IPS-NIHi11 (cell line): ENCODE measurements at regions not wholly inside any gene's neighbourhood (a gene's known extent, or its start where the extent isn't known, plus 50 kb on each side); places are given as distances from the start of the nearest gene placed in this dataset.
"Not testable (repeated sequence)": the region's sequence is repeated elsewhere in the genome, so short reads cannot be mapped to it uniquely, and the experiment has no call there.

Experiments used
- DNase-seq: peaks from one replicate; pipeline ENCODE4 v3.0.0; 2012; ENCODE audit warnings: mixed read lengths, low spot score

GRCh38 chr1:48084826-48085225, 87.6 kb upstream of the TRABD2B start:
- no peak for DNase-seq

- DNase-seq = no peak
Measured at GRCh38 chr1:48082271-48082962, 85.2 kb upstream of the TRABD2B start.

GRCh38 chr1:48080331-48081255, 83.4 kb upstream of the TRABD2B start:
- no peak for DNase-seq

- no peak for DNase-seq
Measured at GRCh38 chr1:48079096-48079495, 81.9 kb upstream of the TRABD2B start.

- no peak for DNase-seq
Measured at GRCh38 chr1:48077795-48078222, 80.6 kb upstream of the TRABD2B start.

GRCh38 chr1:48076017-48076416, 78.8 kb upstream of the TRABD2B start:
- no peak for DNase-seq

- peak; percentile 29 for DNase-seq
Measured at GRCh38 chr1:48073798-48074530, 76.8 kb upstream of the TRABD2B start.

- no peak for DNase-seq
Measured at GRCh38 chr1:48071513-48071912, 74.3 kb upstream of the TRABD2B start.

- no peak for DNase-seq
Measured at GRCh38 chr1:48070396-48070750, 73.2 kb upstream of the TRABD2B start.

- no peak for DNase-seq
Measured at GRCh38 chr1:48069662-48070395, 72.6 kb upstream of the TRABD2B start.

GRCh38 chr1:48068206-48068605, 71.0 kb upstream of the TRABD2B start:
- no peak for DNase-seq

- DNase-seq = no peak
Measured at GRCh38 chr1:48066936-48067335, 69.8 kb upstream of the TRABD2B start.

- not testable (repeated sequence) for DNase-seq
Measured at GRCh38 chr1:48064693-48065092, 67.5 kb upstream of the TRABD2B start.

- no peak for DNase-seq
Measured at GRCh38 chr1:48062353-48062752, 65.2 kb upstream of the TRABD2B start.

GRCh38 chr1:48061162-48062136, 64.3 kb upstream of the TRABD2B start:
- DNase-seq = peak; percentile 76

- no peak for DNase-seq
Measured at GRCh38 chr1:48059289-48059688, 62.1 kb upstream of the TRABD2B start.

GRCh38 chr1:48058135-48059025, 61.2 kb upstream of the TRABD2B start:
- no peak for DNase-seq

- no peak for DNase-seq
Measured at GRCh38 chr1:48057249-48057648, 60.1 kb upstream of the TRABD2B start.

- peak; percentile 74 for DNase-seq
Measured at GRCh38 chr1:48055876-48056764, 58.9 kb upstream of the TRABD2B start.
